H1 (cell line): ENCODE measurements at regions not wholly inside any gene's neighbourhood (a gene's known extent, or its start where the extent isn't known, plus 50 kb on each side); places are given as distances from the start of the nearest gene placed in this dataset.

Experiments
- CTCF ChIA-PET: fragments of 300-600 bp; sonication (Branson Sonifier 250); formaldehyde crosslinking; loops from one replicate; lab custom pipeline; 2021; ENCODE audit not compliant: partially characterized antibody; lab: Charles Lee
- POLR2A ChIA-PET: fragments of 300-600 bp; sonication (Branson Sonifier 250); formaldehyde crosslinking; loops from one replicate; lab custom pipeline; 2021; ENCODE audit warnings: inconsistent platforms; ENCODE audit not compliant: partially characterized antibody; lab: Charles Lee
- DNase-seq, 2 experiments: peaks; one replicate each; pipeline versions ENCODE4 v3.0.0 to v3.0.0-alpha.2; 2010 to 2022; ENCODE audit warnings: low spot score in 2 of 2, low read depth in 1 of 2, mixed read lengths in 1 of 2
- FAIRE-seq: peaks from 2 replicates; lab custom pipeline; 2011; peaks lifted over from hg19 to GRCh38; lab: Jason Lieb, UNC
- H2AFZ ChIP-seq: 2 replicates; pipeline ENCODE4 v1.8.1; 2012; ENCODE audit warnings: low read length, inconsistent platforms
- H2AK5ac ChIP-seq: 2 replicates; pipeline ENCODE4 v1.6.1; 2013; ENCODE audit warnings: low read depth, low read length
- H2BK120ac ChIP-seq: replicated peaks from 2 replicates; pipeline ENCODE3; 2013; ENCODE audit warnings: low read depth, low read length, inconsistent platforms
- H2BK12ac ChIP-seq: 2 replicates; pipeline ENCODE4 v1.6.1; 2013; ENCODE audit warnings: low read depth, low read length
- H2BK15ac ChIP-seq: 2 replicates; pipeline ENCODE4 v1.6.1; 2013; ENCODE audit warnings: low read length
- H2BK20ac ChIP-seq: 2 replicates; pipeline ENCODE4 v1.6.1; 2013; ENCODE audit warnings: low read length
- H2BK5ac ChIP-seq: 2 replicates; pipeline ENCODE4 v1.6.1; 2013; ENCODE audit warnings: low read depth, low read length
- H3K14ac ChIP-seq: 2 replicates; pipeline ENCODE4 v1.6.1; 2013; ENCODE audit warnings: inconsistent platforms; ENCODE audit not compliant: insufficient read length
- H3K18ac ChIP-seq: 2 replicates; pipeline ENCODE4 v1.6.1; 2013; ENCODE audit warnings: low read length; ENCODE audit errors: extremely low read depth
- H3K23ac ChIP-seq: 2 replicates; pipeline ENCODE4 v1.6.1; 2013; ENCODE audit warnings: inconsistent platforms; ENCODE audit not compliant: insufficient read length
- H3K23me2 ChIP-seq: 2 replicates; pipeline ENCODE4 v1.6.1; 2013; ENCODE audit warnings: low read depth, low read length
- H3K27ac ChIP-seq: 2 replicates; pipeline ENCODE4 v1.6.1; 2011; ENCODE audit warnings: low read depth, low read length, inconsistent platforms
- H3K27me3 ChIP-seq, 4 experiments: replicated peaks in 1 of 4; 1 replicate in 1 of 4; 2 replicates in 3 of 4; pipeline versions ENCODE4 v1.6.1 to v1.8.1; 2011 to 2013; ENCODE audit warnings: low read length in 3 of 4, mild to moderate bottlenecking in 3 of 4, inconsistent platforms in 2 of 4, mixed read lengths in 2 of 4, moderate library complexity in 1 of 4; ENCODE audit not compliant: control insufficient read depth in 3 of 4, insufficient read depth in 3 of 4; ENCODE audit errors: extremely low read depth in 1 of 4
- H3K36me3 ChIP-seq, 4 experiments: 2 replicates each; pipeline versions ENCODE4 v1.6.1 to v1.8.1; 2011 to 2013; ENCODE audit warnings: mild to moderate bottlenecking in 4 of 4, low read length in 3 of 4, moderate library complexity in 2 of 4, control low read depth in 1 of 4, inconsistent platforms in 1 of 4; ENCODE audit not compliant: insufficient read depth in 4 of 4, control insufficient read depth in 2 of 4
- H3K4ac ChIP-seq: replicated peaks from 2 replicates; pipeline ENCODE3; 2013; ENCODE audit warnings: low read length, low read depth, mixed read lengths, inconsistent platforms; ENCODE audit not compliant: insufficient read length
- H3K4me1 ChIP-seq, 4 experiments: replicated peaks in 1 of 4; 1 replicate in 1 of 4; 2 replicates in 3 of 4; pipeline versions ENCODE4 v1.6.1 to v1.8.1; 2011 to 2013; ENCODE audit warnings: low read length in 3 of 4, inconsistent platforms in 2 of 4, mixed read lengths in 1 of 4; ENCODE audit not compliant: insufficient read depth in 4 of 4, control insufficient read depth in 3 of 4
- H3K4me2 ChIP-seq, 2 experiments: 2 replicates each; pipeline versions ENCODE4 v1.6.1 to v1.8.1; 2011 to 2013; ENCODE audit warnings: low read depth in 2 of 2, low read length in 2 of 2, control low read depth in 1 of 2, inconsistent platforms in 1 of 2, mild to moderate bottlenecking in 1 of 2; ENCODE audit not compliant: insufficient read depth in 1 of 2
- H3K4me3 ChIP-seq, 4 experiments: fragments of 200-600, 300-600 bp in 1 of 4; sonication (generic), shearing (Covaris generic), sonication (Bioruptor Twin) in 1 of 4; 2 replicates each; pipeline versions ENCODE4 v1.5.1 to v1.8.1; 2011 to 2016; ENCODE audit warnings: low read length in 4 of 4, low read depth in 3 of 4, control low read depth in 2 of 4, inconsistent platforms in 2 of 4, mild to moderate bottlenecking in 2 of 4, mixed read lengths in 1 of 4, moderate library complexity in 1 of 4; ENCODE audit not compliant: insufficient read depth in 2 of 4; ENCODE audit errors: extremely low read depth in 1 of 4
- H3K56ac ChIP-seq: replicated peaks from 2 replicates; pipeline ENCODE3; 2013; ENCODE audit warnings: low read depth, mild to moderate bottlenecking, mixed read lengths, low read length, inconsistent platforms; ENCODE audit not compliant: insufficient read length
- H3K79me1 ChIP-seq: 2 replicates; pipeline ENCODE4 v1.6.1; 2013; ENCODE audit warnings: low read depth, low read length, control low read depth
- H3K79me2 ChIP-seq, 2 experiments: 2 replicates each; pipeline versions ENCODE4 v1.6.1 to v1.8.1; 2012 to 2013; ENCODE audit warnings: low read length in 2 of 2, mild to moderate bottlenecking in 2 of 2, inconsistent platforms in 1 of 2; ENCODE audit not compliant: insufficient read depth in 2 of 2, control insufficient read depth in 1 of 2
- H3K9ac ChIP-seq, 4 experiments: replicated peaks in 1 of 4; 1 replicate in 1 of 4; 2 replicates in 3 of 4; pipeline versions ENCODE4 v1.6.1 to v1.8.1; 2011 to 2013; ENCODE audit warnings: low read depth in 3 of 4, low read length in 3 of 4, control low read depth in 2 of 4, mild to moderate bottlenecking in 2 of 4, moderate library complexity in 2 of 4, inconsistent platforms in 1 of 4; ENCODE audit errors: extremely low read depth in 1 of 4
- H3K9me3 ChIP-seq, 2 experiments: 2 replicates each; pipeline versions ENCODE4 v1.6.1 to v1.8.1; 2012 to 2013; ENCODE audit warnings: mild to moderate bottlenecking in 2 of 2, moderate library complexity in 2 of 2, control low read depth in 1 of 2, inconsistent platforms in 1 of 2, low read depth in 1 of 2, low read length in 1 of 2, mixed read lengths in 1 of 2; ENCODE audit not compliant: insufficient read depth in 2 of 2
- H4K20me1 ChIP-seq, 2 experiments: replicated peaks in 1 of 2; 2 replicates each; pipeline versions ENCODE3 to v1.8.1; 2011 to 2013; ENCODE audit warnings: inconsistent platforms in 2 of 2, low read length in 2 of 2, mild to moderate bottlenecking in 1 of 2; ENCODE audit not compliant: insufficient read depth in 2 of 2, control insufficient read depth in 1 of 2
- H4K5ac ChIP-seq: 2 replicates; pipeline ENCODE4 v1.6.1; 2013; ENCODE audit warnings: low read length, low read depth, mixed read lengths, inconsistent platforms; ENCODE audit not compliant: insufficient read length
- H4K8ac ChIP-seq: 2 replicates; pipeline ENCODE4 v1.8.0; 2013; ENCODE audit warnings: mild to moderate bottlenecking, moderate library complexity, low read length, inconsistent platforms; ENCODE audit not compliant: insufficient read depth; ENCODE audit errors: extremely low read depth
- H4K91ac ChIP-seq: replicated peaks from 2 replicates; pipeline ENCODE3; 2013; ENCODE audit warnings: low read length, mixed read lengths, inconsistent platforms; ENCODE audit not compliant: insufficient read length
- BCL11A ChIP-seq, 2 experiments: IDR thresholded peaks; one replicate each; pipeline ENCODE4 v1.6.1; 2011; ENCODE audit warnings: low read depth in 2 of 2, low read length in 2 of 2, mild to moderate bottlenecking in 2 of 2
- BRCA1 ChIP-seq: IDR thresholded peaks from 2 replicates; pipeline ENCODE4 v1.6.1; 2012; ENCODE audit warnings: low read depth, low read length, improper control_type of control experiment
- CBX5 ChIP-seq: fragments of 300-800, 300-1000 bp; sonication (generic); IDR thresholded peaks from 2 replicates; pipeline ENCODE4 v1.7.1; 2016; ENCODE audit warnings: antibody characterized with exemption, low read length, low read depth
- CHD2 ChIP-seq: IDR thresholded peaks from 2 replicates; pipeline ENCODE4 v1.6.1; 2012; ENCODE audit warnings: low read length, improper control_type of control experiment
- JUN ChIP-seq: IDR thresholded peaks from 2 replicates; pipeline ENCODE4 v1.6.1; 2011; ENCODE audit warnings: low read depth, mild to moderate bottlenecking, improper control_type of control experiment, low read length
- MAFK ChIP-seq: IDR thresholded peaks from 2 replicates; pipeline ENCODE4 v1.6.1; 2012; ENCODE audit warnings: low read depth, mild to moderate bottlenecking, improper control_type of control experiment, low read length
- PHF8 ChIP-seq: fragments of 200-600 bp; sonication (generic); conservative IDR thresholded peaks from 2 replicates; pipeline ENCODE4 v1.7.1; 2012; ENCODE audit warnings: low read depth, mild to moderate bottlenecking, inconsistent platforms, low read length, moderate library complexity
- SAP30 ChIP-seq: fragments of 300-600 bp; sonication (generic); IDR thresholded peaks from 2 replicates; pipeline ENCODE4 v1.7.1; 2012; ENCODE audit warnings: low read length, moderate library complexity, mild to moderate bottlenecking, inconsistent platforms; ENCODE audit not compliant: insufficient read depth, insufficient replicate concordance
- SP1 ChIP-seq: IDR thresholded peaks from 2 replicates; pipeline ENCODE4 v1.6.1; 2011; ENCODE audit warnings: low read depth, low read length
- TAF1 ChIP-seq: IDR thresholded peaks from 2 replicates; pipeline ENCODE4 v1.6.1; 2011; ENCODE audit warnings: mild to moderate bottlenecking, low read depth, low read length
- WGBS, 2 experiments: shearing (Covaris generic) in 1 of 2; methylation state at CpG; one replicate each; pipeline versions ENCODE4 v1.1.6 to v1.1.7; 2013 to 2015; ENCODE audit warnings: low lambda C conversion rate in 2 of 2, mixed read lengths in 2 of 2, inconsistent platforms in 1 of 2, low coverage in 1 of 2, missing lambda C conversion rate in 1 of 2; ENCODE audit not compliant: insufficient replicate concordance in 2 of 2, insufficient coverage in 1 of 2, insufficient read length in 1 of 2; ENCODE audit errors: extremely low coverage in 1 of 2, missing lambda C conversion rate in 1 of 2; 5-methylcytosine and 5-hydroxymethylcytosine counted together

- no peak overlapping the region for H3K4me3 ChIP-seq
- H3K9me3 ChIP-seq, result no peaks in the 10 kb centered on the region
- no peak overlapping the region for H4K5ac ChIP-seq
- 93% methylated on average over 1 of the region's 1 CpG; no CpG with 5 or more reads in 1 of the 2 experiments for WGBS, 2 experiments
- no peak overlapping the region for H3K14ac ChIP-seq
- DNase-seq (no peak), FAIRE-seq (no peak)
- POLR2A ChIA-PET, result no interaction called here
- no peaks in the 10 kb centered on the region for H3K79me1 ChIP-seq
- H2BK120ac ChIP-seq, result no peak overlapping the region
- H3K27ac ChIP-seq, result no peak overlapping the region
- H3K4ac ChIP-seq, result no peak overlapping the region
- H3K36me3 ChIP-seq, result no peaks in the 10 kb centered on the region
- H3K4me2 ChIP-seq, result no peak overlapping the region
- H4K8ac ChIP-seq, result no peak overlapping the region
- no peak for TF ChIP-seq CBX5
- no peak for TF ChIP-seq SP1
- no peak for TF ChIP-seq MAFK
- TF ChIP-seq BRCA1, result no peak
- no peak for TF ChIP-seq BCL11A (IDR thresholded peaks at IDR 0.05; ENCODE audit: low read depth in 2 of 2, low read length in 2 of 2)
- TF ChIP-seq JUN, result no peak
- TF ChIP-seq TAF1, result no peak
- no peak for TF ChIP-seq SAP30
- TF ChIP-seq CHD2, result no peak
- no peak for TF ChIP-seq PHF8
- H2BK20ac ChIP-seq, result no peak overlapping the region
- no peak overlapping the region for H3K18ac ChIP-seq
- no peaks in the 10 kb centered on the region for H3K27me3 ChIP-seq
- H3K79me2 ChIP-seq, result no peaks in the 10 kb centered on the region
- no peak overlapping the region for H3K56ac ChIP-seq
- H3K4me1 ChIP-seq, result peaks cover 0 to 5% (median 4%) of the 10 kb centered on the region in 4 experiments; a peak in 4 of 7 replicates
- CTCF ChIA-PET, result interaction anchor here (0.7 kb wide), 1 partner anchor 485 kb away, joined by 3 read pairs; no protein-coding TSS in a partner anchor
- no peak overlapping the region for H3K9ac ChIP-seq
- no peak overlapping the region for H3K23ac ChIP-seq
- no peak overlapping the region for H2BK15ac ChIP-seq
- H2BK5ac ChIP-seq, result no peak overlapping the region
- H4K20me1 ChIP-seq, result no peaks in the 10 kb centered on the region
- no peak overlapping the region for H2AK5ac ChIP-seq
- H2AFZ ChIP-seq, result no peak overlapping the region
- H3K23me2 ChIP-seq, result no peaks in the 10 kb centered on the region
- no peak overlapping the region for H4K91ac ChIP-seq
- H2BK12ac ChIP-seq, result no peak overlapping the region
These were observed 72.7 kb upstream of the GRIP1 start for GRCh38 chr12:66751432-66752113.
